ENCODE measurements at regions not wholly inside any gene's neighbourhood (a gene's known extent, or its start where the extent isn't known, plus 50 kb on each side); places are given as distances from the start of the nearest gene placed in this dataset.

GRCh38 chr3:115227461-115227860 lies 80.4 kb upstream of the ZBTB20 start:
- Histone ChIP-seq H3K4me1 (no peaks in the 10 kb centered on the region), H3K36me3 (no peaks in the 10 kb centered on the region), H3K4me3 (no peak overlapping the region), H3K27me3 (no peaks in the 10 kb centered on the region), H3K9me3 (no peaks in the 10 kb centered on the region), H3K27ac (no peak overlapping the region)
- WGBS, 2 donors, result 79 to 80% methylated on average over 1 of the region's 1 CpG
- DNase-seq, result no peak
- TF ChIP-seq POLR2A (IDR thresholded peaks at IDR 0.05), result no peak
- TF ChIP-seq, protein P1, sequence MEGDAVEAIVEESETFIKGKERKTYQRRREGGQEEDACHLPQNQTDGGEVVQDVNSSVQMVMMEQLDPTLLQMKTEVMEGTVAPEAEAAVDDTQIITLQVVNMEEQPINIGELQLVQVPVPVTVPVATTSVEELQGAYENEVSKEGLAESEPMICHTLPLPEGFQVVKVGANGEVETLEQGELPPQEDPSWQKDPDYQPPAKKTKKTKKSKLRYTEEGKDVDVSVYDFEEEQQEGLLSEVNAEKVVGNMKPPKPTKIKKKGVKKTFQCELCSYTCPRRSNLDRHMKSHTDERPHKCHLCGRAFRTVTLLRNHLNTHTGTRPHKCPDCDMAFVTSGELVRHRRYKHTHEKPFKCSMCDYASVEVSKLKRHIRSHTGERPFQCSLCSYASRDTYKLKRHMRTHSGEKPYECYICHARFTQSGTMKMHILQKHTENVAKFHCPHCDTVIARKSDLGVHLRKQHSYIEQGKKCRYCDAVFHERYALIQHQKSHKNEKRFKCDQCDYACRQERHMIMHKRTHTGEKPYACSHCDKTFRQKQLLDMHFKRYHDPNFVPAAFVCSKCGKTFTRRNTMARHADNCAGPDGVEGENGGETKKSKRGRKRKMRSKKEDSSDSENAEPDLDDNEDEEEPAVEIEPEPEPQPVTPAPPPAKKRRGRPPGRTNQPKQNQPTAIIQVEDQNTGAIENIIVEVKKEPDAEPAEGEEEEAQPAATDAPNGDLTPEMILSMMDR (IDR thresholded peaks at IDR 0.05), result no peak
- intact Hi-C loops (cut with DNase I), result no loop called here

GRCh38 chr3:115228266-115228665 lies 81.2 kb upstream of the ZBTB20 start:
- no peak for DNase-seq
- H3K4me1 ChIP-seq, result no peaks in the 10 kb centered on the region
- no peak overlapping the region for H3K27ac ChIP-seq
- H3K4me3 ChIP-seq, result no peak overlapping the region
- H3K36me3 ChIP-seq, result no peaks in the 10 kb centered on the region
- intact Hi-C loops (cut with DNase I), result no loop called here
- TF ChIP-seq, protein P1 (IDR thresholded peaks at IDR 0.05), result no peak
- no peak for TF ChIP-seq POLR2A (IDR thresholded peaks at IDR 0.05)
- no peaks in the 10 kb centered on the region for H3K27me3 ChIP-seq
- WGBS, 2 donors, result 71 to 76% methylated on average over 6 of the region's 6 CpGs
- H3K9me3 ChIP-seq, result no peaks in the 10 kb centered on the region

DNA sequence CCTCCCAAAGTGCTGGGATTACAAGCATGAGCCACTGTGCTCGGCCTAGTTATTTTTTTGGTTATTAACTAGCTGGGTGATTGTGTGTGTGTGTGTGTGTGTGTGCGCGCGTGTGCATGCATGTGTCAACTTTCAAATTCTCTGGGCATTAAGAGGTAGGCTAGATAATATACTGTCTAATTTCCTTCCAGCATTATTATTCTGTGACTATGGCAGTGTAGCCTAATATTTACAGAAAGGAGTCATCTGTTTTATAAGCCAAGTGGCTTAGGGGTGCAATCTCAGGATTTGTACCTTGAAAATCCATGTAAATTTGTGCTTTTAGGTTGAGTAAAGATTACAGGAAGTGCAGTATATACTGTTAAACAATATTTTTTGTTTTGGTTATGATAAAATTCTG lies 85.1 kb upstream of the ZBTB20 start:
- intact Hi-C loops (cut with DNase I), result no loop called here
- no peak overlapping the region for H3K27ac ChIP-seq

GRCh38 chr3:115233021-115233420 lies 85.9 kb upstream of the ZBTB20 start:
- WGBS, 2 donors, result 51 to 65% methylated on average over 2 of the region's 2 CpGs
- peaks cover 0 to 8% (median 0%) of the 10 kb centered on the region in 3 donors for H3K4me1 ChIP-seq
- H3K4me3 ChIP-seq, result no peak overlapping the region
- no peak overlapping the region for H3K27ac ChIP-seq
- TF ChIP-seq, protein P1 (IDR thresholded peaks at IDR 0.05), result no peak
- no peak for TF ChIP-seq POLR2A (IDR thresholded peaks at IDR 0.05)
- H3K9me3 ChIP-seq, result no peaks in the 10 kb centered on the region
- no peaks in the 10 kb centered on the region for H3K36me3 ChIP-seq
- no peaks in the 10 kb centered on the region for H3K27me3 ChIP-seq
- DNase-seq, result no peak
- intact Hi-C loops (cut with DNase I), result no loop called here

More for the DNA sequence above, 85.1 kb upstream of the ZBTB20 start:
- WGBS, 2 donors, result 60 to 90% methylated on average over 1 to 4 of the region's 4 CpGs
- no peaks in the 10 kb centered on the region for H3K27me3 ChIP-seq
- peaks cover 0 to 8% (median 0%) of the 10 kb centered on the region in 3 donors for H3K4me1 ChIP-seq
- no peak for DNase-seq
- H3K9me3 ChIP-seq, result no peaks in the 10 kb centered on the region
- H3K4me3 ChIP-seq, result no peak overlapping the region
- TF ChIP-seq, protein P1 (IDR thresholded peaks at IDR 0.05), result no peak
- no peak for TF ChIP-seq POLR2A (IDR thresholded peaks at IDR 0.05)
- no peaks in the 10 kb centered on the region for H3K36me3 ChIP-seq

GRCh38 chr3:115236496-115236895 lies 89.4 kb upstream of the ZBTB20 start:
- Histone ChIP-seq H3K27me3 (no peaks in the 10 kb centered on the region), H3K27ac (no peak overlapping the region), H3K36me3 (no peaks in the 10 kb centered on the region), H3K9me3 (no peaks in the 10 kb centered on the region), H3K4me1 (peaks cover 0 to 20% (median 0%) of the 10 kb centered on the region in 3 donors), H3K4me3 (no peak overlapping the region)
- DNase-seq, result no peak
- no peak for TF ChIP-seq POLR2A (IDR thresholded peaks at IDR 0.05)
- TF ChIP-seq, protein P1 (IDR thresholded peaks at IDR 0.05), result no peak
- 72 to 80% methylated on average over 2 of the region's 2 CpGs for WGBS, 2 donors
- intact Hi-C loops (cut with DNase I), result no loop called here

Data from esophagus squamous epithelium (tissue), 5 donors.